Mucosa of stomach (tissue), 1 donor: ENCODE measurements at regions not wholly inside any gene's neighbourhood (a gene's known extent, or its start where the extent isn't known, plus 50 kb on each side); places are given as distances from the start of the nearest gene placed in this dataset.
"Not testable (repeated sequence)": the region's sequence is repeated elsewhere in the genome, so short reads cannot be mapped to it uniquely, and the experiment has no call there.

ENCODE experiments used
- H3K27me3 ChIP-seq: one replicate; pipeline ENCODE4 v1.7.0; 2013; ENCODE audit warnings: mild to moderate bottlenecking, low read length; ENCODE audit not compliant: control insufficient read depth, insufficient read depth
- H3K36me3 ChIP-seq: one replicate; pipeline ENCODE4 v1.7.0; 2013; ENCODE audit warnings: low read length; ENCODE audit not compliant: control insufficient read depth, insufficient read depth
- H3K4me1 ChIP-seq: one replicate; pipeline ENCODE4 v1.7.0; 2013; ENCODE audit warnings: mild to moderate bottlenecking, low read length; ENCODE audit not compliant: control insufficient read depth, insufficient read depth
- H3K4me3 ChIP-seq: one replicate; pipeline ENCODE4 v1.7.0; 2013; ENCODE audit warnings: low read length
- H3K9ac ChIP-seq: one replicate; pipeline ENCODE4 v1.7.0; 2013; ENCODE audit warnings: mild to moderate bottlenecking, low read length, moderate library complexity
- H3K9me3 ChIP-seq: one replicate; pipeline ENCODE4 v1.7.0; 2013; ENCODE audit warnings: mild to moderate bottlenecking, low read length, moderate library complexity; ENCODE audit not compliant: control insufficient read depth
- donor health status: Pancreatic carcinoma.

DNA sequence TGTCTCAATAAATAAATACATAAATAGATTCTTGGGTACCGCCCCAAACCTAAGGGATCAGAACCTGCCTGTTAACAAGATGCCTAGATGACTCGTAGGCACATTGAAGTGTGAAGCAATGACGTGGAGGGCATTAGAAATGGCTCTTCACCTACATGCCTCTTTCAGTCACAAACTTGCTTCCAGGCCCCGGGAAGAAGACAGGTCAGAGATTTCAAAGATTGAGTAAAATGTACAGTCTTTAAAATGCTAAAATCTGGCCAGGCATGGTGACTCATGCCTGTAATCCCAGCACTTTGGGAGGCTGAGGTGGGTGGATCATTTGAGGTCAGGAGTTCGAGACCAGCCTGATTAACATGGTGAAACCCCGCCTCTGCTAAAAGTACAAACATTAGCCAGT, 480.8 kb upstream of the JARID2 start:
- Histone ChIP-seq H3K4me1 (peaks cover 11% of the 10 kb centered on the region), H3K36me3 (no peaks in the 10 kb centered on the region), H3K27me3 (no peaks in the 10 kb centered on the region), H3K9me3 (no peaks in the 10 kb centered on the region), H3K9ac (no peak overlapping the region), H3K4me3 (no peak overlapping the region)

DNA sequence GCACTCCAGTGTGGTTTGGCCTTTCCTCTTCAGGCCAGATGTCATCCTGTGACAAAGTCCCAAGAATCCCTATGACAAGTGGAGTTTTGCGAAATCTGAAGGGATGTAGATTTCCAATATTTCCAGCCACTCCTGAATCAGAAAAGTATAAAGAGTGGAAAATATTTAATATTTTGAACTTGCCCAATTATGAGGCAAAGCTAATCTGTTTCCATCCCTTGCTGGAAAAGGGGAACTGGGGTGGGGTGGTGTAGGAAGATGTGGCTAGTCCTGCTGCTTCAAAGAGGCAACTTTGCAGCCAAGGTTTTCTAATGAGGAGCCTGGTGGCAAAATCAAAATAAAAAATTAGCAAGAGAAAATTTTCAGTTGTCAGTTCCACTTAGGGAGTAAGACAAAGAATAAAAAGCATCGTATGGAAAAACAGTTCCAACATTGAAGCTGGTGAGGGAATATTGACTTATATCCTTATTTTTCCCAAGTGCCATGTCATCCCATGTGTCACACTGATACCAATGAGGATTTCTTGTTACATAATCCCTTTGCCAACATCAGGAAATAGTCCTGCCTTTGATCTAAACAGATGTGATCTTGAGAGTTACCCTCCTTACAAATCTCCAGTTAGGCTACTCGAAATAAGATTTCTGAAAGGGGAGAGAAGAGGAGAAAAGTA, 480.0 kb upstream of the JARID2 start:
- H3K4me3 ChIP-seq = no peak overlapping the region
- H3K27me3 ChIP-seq = no peaks in the 10 kb centered on the region
- peaks cover 16% of the 10 kb centered on the region for H3K4me1 ChIP-seq
- no peak overlapping the region for H3K9ac ChIP-seq
- H3K9me3 ChIP-seq = no peaks in the 10 kb centered on the region
- H3K36me3 ChIP-seq = no peaks in the 10 kb centered on the region

GRCh38 chr6:14766391-14766994, 479.4 kb upstream of the JARID2 start:
- Histone ChIP-seq H3K9ac (no peak overlapping the region), H3K4me3 (no peak overlapping the region), H3K36me3 (no peaks in the 10 kb centered on the region), H3K9me3 (no peaks in the 10 kb centered on the region), H3K27me3 (no peaks in the 10 kb centered on the region), H3K4me1 (peaks cover 17% of the 10 kb centered on the region)

DNA sequence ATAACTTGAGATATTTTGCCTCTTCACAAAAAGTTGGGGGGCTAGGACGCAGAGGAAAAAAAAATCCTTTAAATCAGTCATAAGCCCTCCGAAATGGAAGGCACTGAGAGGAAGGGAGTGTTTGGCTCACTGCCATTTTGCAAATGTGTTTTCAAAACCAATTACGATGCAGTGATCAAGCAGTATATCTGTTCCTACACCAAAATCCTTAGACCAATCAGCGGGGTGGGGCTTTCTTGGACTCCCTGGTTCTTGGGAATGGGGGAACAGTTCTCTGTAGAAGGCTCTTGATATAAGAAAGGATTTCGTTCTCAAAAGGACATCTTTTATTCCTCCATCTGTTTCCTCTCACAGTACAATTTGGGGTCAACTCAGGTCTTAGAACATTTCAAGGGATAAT, 478.6 kb upstream of the JARID2 start:
- no peak overlapping the region for H3K9ac ChIP-seq
- H3K9me3 ChIP-seq = no peaks in the 10 kb centered on the region
- H3K36me3 ChIP-seq = no peaks in the 10 kb centered on the region
- H3K4me1 ChIP-seq = peaks cover 17% of the 10 kb centered on the region
- no peaks in the 10 kb centered on the region for H3K27me3 ChIP-seq
- H3K4me3 ChIP-seq = no peak overlapping the region

DNA sequence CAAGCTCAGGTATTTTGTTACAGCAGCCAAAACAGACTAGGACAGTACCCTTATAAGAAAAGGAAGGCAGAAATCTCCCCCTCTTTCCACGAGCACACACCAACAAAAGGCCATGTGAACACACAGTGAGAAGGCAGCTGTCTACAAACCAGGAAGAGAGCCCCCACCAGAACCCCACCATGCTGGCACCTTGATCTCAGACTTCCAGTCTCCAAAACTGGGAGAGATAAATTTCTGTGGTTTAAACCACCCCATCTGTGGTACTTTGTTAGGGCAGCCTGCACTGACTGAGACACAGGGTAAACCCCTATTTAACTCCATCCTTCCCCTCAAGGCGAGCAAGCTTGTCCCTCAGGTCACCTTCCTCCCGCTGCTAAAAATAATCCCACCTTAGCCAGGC, 475.8 kb upstream of the JARID2 start:
- Histone ChIP-seq H3K4me3 (no peak overlapping the region), H3K27me3 (no peaks in the 10 kb centered on the region), H3K4me1 (peaks cover 6% of the 10 kb centered on the region), H3K9ac (no peak overlapping the region), H3K36me3 (no peaks in the 10 kb centered on the region), H3K9me3 (no peaks in the 10 kb centered on the region)

- no peak overlapping the region for H3K9ac ChIP-seq
- no peak overlapping the region for H3K4me3 ChIP-seq
- H3K36me3 ChIP-seq = no peaks in the 10 kb centered on the region
- H3K9me3 ChIP-seq = no peaks in the 10 kb centered on the region
- H3K4me1 ChIP-seq = peaks cover 6% of the 10 kb centered on the region
- no peaks in the 10 kb centered on the region for H3K27me3 ChIP-seq
Observed at GRCh38 chr6:14770572-14770971, 475.3 kb upstream of the JARID2 start.

DNA sequence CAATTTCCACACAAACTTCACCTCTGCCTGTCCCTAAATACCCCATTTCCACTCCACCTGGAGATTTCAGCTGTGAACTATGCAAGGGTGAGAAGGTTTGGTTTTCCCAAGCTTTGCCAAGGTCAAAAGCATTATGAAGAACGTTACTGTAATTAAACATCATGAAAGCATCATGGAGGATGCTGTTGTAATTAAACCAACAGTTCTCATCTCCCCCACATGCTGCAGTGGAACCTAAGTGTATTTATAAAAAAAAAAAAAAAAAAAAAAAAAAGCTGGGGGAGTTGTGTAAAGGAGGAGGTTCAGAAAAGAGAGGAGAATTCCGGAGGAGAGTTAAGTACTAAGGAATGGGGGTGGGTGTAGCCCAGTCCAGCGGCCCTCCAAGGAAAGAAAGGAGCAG, 474.9 kb upstream of the JARID2 start:
- no peaks in the 10 kb centered on the region for H3K36me3 ChIP-seq
- H3K4me3 ChIP-seq = no peak overlapping the region
- H3K9ac ChIP-seq = no peak overlapping the region
- no peaks in the 10 kb centered on the region for H3K27me3 ChIP-seq
- no peaks in the 10 kb centered on the region for H3K9me3 ChIP-seq
- H3K4me1 ChIP-seq = peaks cover 6% of the 10 kb centered on the region

DNA sequence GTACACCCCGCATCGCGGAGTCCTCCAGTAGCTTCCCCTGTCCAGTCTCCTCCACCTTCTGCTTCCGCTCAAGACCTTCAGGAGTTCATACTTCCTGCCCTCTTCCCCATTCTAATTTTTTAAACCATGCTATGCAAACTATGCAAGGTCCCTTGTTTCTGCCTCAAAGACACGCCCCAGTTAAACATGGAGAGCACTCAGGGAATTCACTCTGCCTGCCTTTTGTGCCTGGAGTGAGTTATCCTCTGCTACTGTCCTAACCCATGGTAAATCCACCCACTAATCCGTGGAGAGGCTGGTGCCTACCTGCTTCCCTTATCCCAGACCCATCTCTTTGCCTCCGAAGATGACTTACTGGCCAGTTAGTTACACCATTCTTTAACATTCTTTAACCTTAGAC, 473.7 kb upstream of the JARID2 start:
- Histone ChIP-seq H3K36me3 (no peaks in the 10 kb centered on the region), H3K4me1 (peaks cover 6% of the 10 kb centered on the region), H3K9ac (no peak overlapping the region), H3K4me3 (no peak overlapping the region), H3K27me3 (no peaks in the 10 kb centered on the region), H3K9me3 (no peaks in the 10 kb centered on the region)

DNA sequence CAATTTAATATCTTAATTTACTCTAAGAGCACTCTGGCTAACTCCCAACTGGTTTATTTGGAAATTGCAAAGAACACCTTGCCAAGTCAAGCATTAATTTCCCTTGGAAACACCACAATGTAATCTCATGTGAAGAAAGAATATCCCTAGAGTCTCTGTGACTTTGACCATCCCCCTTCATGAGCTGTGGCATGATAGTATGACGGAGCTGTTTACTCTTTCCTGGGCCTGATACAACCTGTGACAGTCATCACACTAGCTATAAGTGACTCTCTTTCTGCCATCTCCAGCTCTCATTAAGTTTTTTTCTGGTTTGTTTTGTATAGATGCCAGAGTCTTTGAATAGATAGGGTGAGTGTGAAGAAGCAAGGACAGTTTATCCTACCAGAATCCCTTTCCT, 470.3 kb upstream of the JARID2 start:
- Histone ChIP-seq H3K4me1 (peaks cover 4% of the 10 kb centered on the region), H3K9ac (no peak overlapping the region), H3K4me3 (no peak overlapping the region), H3K36me3 (no peaks in the 10 kb centered on the region), H3K27me3 (no peaks in the 10 kb centered on the region), H3K9me3 (no peaks in the 10 kb centered on the region)

- Histone ChIP-seq H3K27me3 (no peaks in the 10 kb centered on the region), H3K9ac (no peak overlapping the region), H3K4me1 (no peaks in the 10 kb centered on the region), H3K9me3 (no peaks in the 10 kb centered on the region), H3K36me3 (no peaks in the 10 kb centered on the region), H3K4me3 (no peak overlapping the region)
Observed at GRCh38 chr6:14776307-14776706, 469.6 kb upstream of the JARID2 start.

DNA sequence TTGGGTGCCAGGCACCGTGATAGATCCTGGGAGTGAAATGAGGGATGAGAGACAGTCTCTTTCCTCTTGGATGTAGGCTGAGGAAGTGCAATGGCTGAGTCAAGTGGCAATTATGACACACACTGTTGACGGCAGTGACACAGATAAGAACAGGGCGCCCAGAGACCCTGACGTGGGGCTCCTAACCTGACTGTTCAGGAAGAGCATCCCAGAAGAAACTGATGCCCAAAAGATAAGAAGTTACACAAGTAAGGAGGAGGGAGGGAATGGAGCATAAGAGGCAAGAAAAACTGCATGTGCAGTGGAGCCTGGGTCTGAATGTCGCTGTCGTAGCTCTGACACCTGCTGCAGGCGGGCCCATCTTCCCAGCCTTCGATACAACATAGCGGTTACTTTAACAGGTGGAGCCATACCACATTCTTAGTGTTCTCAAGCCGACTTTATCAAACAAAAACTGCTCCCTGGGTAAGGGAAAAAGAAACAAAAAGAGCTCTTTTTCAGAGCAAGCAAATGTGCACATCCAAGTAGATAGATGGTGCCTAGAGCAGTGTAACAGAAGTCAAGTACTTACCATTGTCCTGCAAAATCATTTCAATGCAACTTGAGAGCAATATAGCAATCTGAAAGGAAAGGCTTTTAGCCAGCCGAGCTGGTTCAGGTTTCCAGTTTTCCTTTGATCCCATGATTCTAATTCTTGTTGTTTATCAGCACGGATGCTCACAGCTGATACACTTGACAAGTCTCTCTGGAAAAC, 463.9 kb upstream of the JARID2 start:
- Histone ChIP-seq H3K27me3 (no peaks in the 10 kb centered on the region), H3K9me3 (no peaks in the 10 kb centered on the region), H3K36me3 (no peaks in the 10 kb centered on the region), H3K4me3 (no peak overlapping the region), H3K4me1 (peaks cover 5% of the 10 kb centered on the region), H3K9ac (no peak overlapping the region)

DNA sequence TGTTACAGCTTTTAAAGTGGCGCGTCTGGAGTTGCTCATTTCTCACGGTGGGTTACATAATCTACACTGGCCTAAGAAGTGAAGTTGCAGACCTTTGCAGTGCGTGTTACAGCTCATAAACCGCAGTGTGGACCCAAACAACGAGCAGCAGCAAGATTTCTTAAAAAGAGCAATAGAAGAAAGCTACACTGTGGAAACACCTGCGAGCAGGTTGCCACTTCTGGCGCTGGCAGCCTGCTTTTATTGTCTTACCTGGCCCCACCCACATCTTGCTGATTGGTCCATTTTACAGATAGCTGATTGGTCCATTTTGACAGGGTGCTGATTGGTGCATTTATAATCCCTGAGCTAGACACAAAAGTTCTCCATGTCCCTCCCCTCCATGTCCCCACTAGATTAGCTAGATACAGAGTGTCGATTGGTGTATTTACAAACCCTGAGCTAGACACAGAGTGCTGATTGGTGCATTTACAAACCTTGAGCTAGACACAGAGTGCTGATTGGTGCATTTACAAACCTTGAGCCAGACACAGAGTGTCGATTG, 462.9 kb upstream of the JARID2 start:
- H3K27me3 ChIP-seq, H3K9ac ChIP-seq, H3K36me3 ChIP-seq, H3K4me1 ChIP-seq, H3K4me3 ChIP-seq, H3K9me3 ChIP-seq: not testable (repeated sequence)
